ENCODE measurements at regions not wholly inside any gene's neighbourhood (a gene's known extent, or its start where the extent isn't known, plus 50 kb on each side); places are given as distances from the start of the nearest gene placed in this dataset.

DNA sequence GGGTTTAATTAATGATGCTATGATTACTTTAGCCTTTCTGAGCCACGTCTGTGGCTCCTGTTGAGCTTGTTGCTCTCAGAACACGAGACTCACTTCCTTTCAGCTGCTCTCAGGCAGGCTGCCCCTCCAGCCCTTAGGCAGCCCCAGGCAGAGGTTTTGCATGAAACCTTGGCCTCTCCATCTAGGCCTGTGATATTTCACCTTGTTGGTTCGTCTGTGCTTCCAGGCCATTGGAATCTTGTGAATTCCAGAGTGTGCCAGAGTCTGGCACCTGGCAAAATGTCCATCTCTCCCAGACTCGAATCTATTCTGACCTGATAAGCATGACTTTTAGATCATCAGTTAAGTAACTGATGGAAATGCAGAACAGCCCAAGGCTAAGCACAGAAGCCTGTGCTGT lies 254.1 kb downstream of the LOXHD1 start:
- no peaks in the 10 kb centered on the region for H4K20me1 ChIP-seq (ENCODE audit: insufficient read depth)
- no peak overlapping the region for H3K4me2 ChIP-seq (ENCODE audit: low read length)
- no peaks in the 10 kb centered on the region for H3K27me3 ChIP-seq (ENCODE audit: insufficient read depth, low read length)
- no peak overlapping the region for H3K27ac ChIP-seq (ENCODE audit: low read depth, low read length)
- TF ChIP-seq CEBPB (IDR thresholded peaks at IDR 0.05; ENCODE audit: low read depth) (no peak), SIN3A (IDR thresholded peaks at IDR 0.05; ENCODE audit: low read depth) (no peak), EZH2phosphoT487 (IDR thresholded peaks at IDR 0.05; ENCODE audit: borderline replicate concordance) (no peak), TCF7L2 (IDR thresholded peaks at IDR 0.05; ENCODE audit: borderline replicate concordance, extremely low read depth, insufficient read depth, insufficient read length) (no peak)
- no peaks in the 10 kb centered on the region for H3K79me2 ChIP-seq (ENCODE audit: insufficient read depth, low read length)
- H3K4me1 ChIP-seq (ENCODE audit: control insufficient read depth in 1 of 2, insufficient read depth in 2 of 2, low read length in 2 of 2), result peaks cover 0 to 6% of the 10 kb centered on the region in 2 experiments; a peak in 1 of 4 replicates
- no peak overlapping the region for H3K4me3 ChIP-seq (replicated peaks in 1 of 2; ENCODE audit: low read depth in 1 of 2, low read length in 2 of 2)
- no TSS peak for BruUV-seq (replicated peaks)
- DNase-seq (ENCODE audit: low read depth, low spot score), result no peak
- no peaks in the 10 kb centered on the region for H3K9me2 ChIP-seq (ENCODE audit: insufficient read depth)
- H3K9ac ChIP-seq (ENCODE audit: low read length), result no peak overlapping the region
- no peak overlapping the region for H2AFZ ChIP-seq (ENCODE audit: low read depth, low read length, poor library complexity, severe bottlenecking)
- H3K9me3 ChIP-seq (ENCODE audit: control insufficient read depth in 1 of 2, insufficient read depth in 1 of 2, low read depth in 1 of 2, low read length in 2 of 2), result no peaks in the 10 kb centered on the region
- ChIA-PET RAD21 (ENCODE audit: low non-redundant PET in 1 of 2, low total read pairs in 2 of 2, uncharacterized antibody in 2 of 2, unreplicated experiment in 2 of 2) (no interaction called here), CTCF (no interaction called here), POLR2A (no interaction called here)
- no peak for ATAC-seq
- intact Hi-C loops (cut with micrococcal nuclease), result no loop called here
- no peaks in the 10 kb centered on the region for H3K36me3 ChIP-seq (ENCODE audit: control insufficient read depth in 1 of 2, insufficient read depth in 2 of 2, low read length in 2 of 2)

DNA sequence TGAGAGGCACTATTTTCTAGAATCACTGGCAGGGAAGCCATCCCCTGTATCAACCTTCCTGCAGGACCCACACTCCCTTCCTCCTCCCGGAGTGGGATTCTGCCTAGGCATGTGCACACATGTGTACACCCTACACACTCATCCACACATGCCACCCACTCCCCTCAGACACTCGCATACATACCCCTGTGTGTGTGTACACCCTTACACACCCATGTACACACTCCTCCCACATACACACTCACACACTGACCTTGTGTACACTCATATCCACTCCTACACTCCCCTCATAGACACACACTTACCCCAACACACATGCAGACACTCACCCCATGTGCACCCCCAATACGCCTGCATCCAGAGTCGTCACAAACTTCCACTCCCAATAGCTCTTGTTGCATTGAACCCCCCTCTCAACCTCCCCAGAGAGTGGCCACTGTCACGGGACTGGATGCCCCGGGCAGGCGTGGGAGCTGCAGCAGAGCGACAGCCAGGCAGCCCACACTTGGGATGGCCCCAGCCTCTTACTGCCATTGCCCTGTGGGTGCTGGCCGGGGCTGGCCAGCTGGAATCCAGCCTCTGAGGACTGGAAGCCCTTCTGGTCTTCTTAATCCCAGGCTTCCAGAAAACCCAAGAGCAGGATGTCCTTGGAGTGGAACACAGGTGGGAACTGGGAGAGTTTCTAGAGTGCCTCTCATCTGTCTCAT lies 251.0 kb downstream of the LOXHD1 start:
- H3K9me3 ChIP-seq (ENCODE audit: control insufficient read depth in 1 of 2, insufficient read depth in 1 of 2, low read depth in 1 of 2, low read length in 2 of 2), result no peaks in the 10 kb centered on the region
- ChIA-PET POLR2A (no interaction called here), CTCF (no interaction called here), RAD21 (ENCODE audit: low non-redundant PET in 1 of 2, low total read pairs in 2 of 2, uncharacterized antibody in 2 of 2, unreplicated experiment in 2 of 2) (no interaction called here)
- H2AFZ ChIP-seq (ENCODE audit: low read depth, low read length, poor library complexity, severe bottlenecking), result no peak overlapping the region
- H3K9ac ChIP-seq (ENCODE audit: low read length), result no peak overlapping the region
- no peak overlapping the region for H3K27ac ChIP-seq (ENCODE audit: low read depth, low read length)
- no peak for TF ChIP-seq POLR2AphosphoS5 (IDR thresholded peaks at IDR 0.05; ENCODE audit: low read depth, low read length)
- TF ChIP-seq RAD21 (IDR thresholded peaks at IDR 0.05; ENCODE audit: low read depth), result no peak
- no peak for TF ChIP-seq EZH2 (IDR thresholded peaks at IDR 0.05)
- TF ChIP-seq POLR2A (IDR thresholded peaks at IDR 0.05; ENCODE audit: borderline replicate concordance, extremely low read depth, insufficient read depth, insufficient read length), result no peak
- no peak for TF ChIP-seq TCF7L2 (IDR thresholded peaks at IDR 0.05; ENCODE audit: borderline replicate concordance, extremely low read depth, insufficient read depth, insufficient read length)
- H3K4me1 ChIP-seq (ENCODE audit: control insufficient read depth in 1 of 2, insufficient read depth in 2 of 2, low read length in 2 of 2), result peaks cover 0 to 6% of the 10 kb centered on the region in 2 experiments; a peak in 1 of 4 replicates
- no peak overlapping the region for H3K4me2 ChIP-seq (ENCODE audit: low read length)
- H4K20me1 ChIP-seq (ENCODE audit: insufficient read depth), result no peaks in the 10 kb centered on the region
- ATAC-seq (no peak), DNase-seq (ENCODE audit: low read depth, low spot score) (no peak)
- BruUV-seq (replicated peaks), result no TSS peak
- no peak overlapping the region for H3K4me3 ChIP-seq (replicated peaks in 1 of 2; ENCODE audit: low read depth in 1 of 2, low read length in 2 of 2)
- intact Hi-C loops (cut with micrococcal nuclease), result no loop called here
- no peaks in the 10 kb centered on the region for H3K79me2 ChIP-seq (ENCODE audit: insufficient read depth, low read length)
- H3K27me3 ChIP-seq (ENCODE audit: insufficient read depth, low read length), result no peaks in the 10 kb centered on the region
- H3K36me3 ChIP-seq (ENCODE audit: control insufficient read depth in 1 of 2, insufficient read depth in 2 of 2, low read length in 2 of 2), result no peaks in the 10 kb centered on the region
- no peaks in the 10 kb centered on the region for H3K9me2 ChIP-seq (ENCODE audit: insufficient read depth)

Data from HCT116 (cell line).